PC-3 (cell line): ENCODE measurements at regions not wholly inside any gene's neighbourhood (a gene's known extent, or its start where the extent isn't known, plus 50 kb on each side); places are given as distances from the start of the nearest gene placed in this dataset.

ENCODE experiments used
- ATAC-seq: fragments of 200-7000 bp; cut with Tn5 transposase; 2 replicates; pipeline ENCODE4 v1.9.1; 2020; ENCODE audit warnings: mild to moderate bottlenecking, moderate library complexity
- BruUV-seq: library from RNA; stranded (reverse); fragments of 400-500 nt; replicated peaks from 2 replicates; lab custom pipeline; 2021; lab: Mats Ljungman, UMichigan
- CTCF ChIA-PET: fragments of 300-600 bp; sonication (Branson Sonifier 250); formaldehyde crosslinking; loops from one replicate; lab custom pipeline; 2022; ENCODE audit warnings: antibody characterized with exemption; lab: Charles Lee
- POLR2A ChIA-PET: fragments of 300-600 bp; sonication (Branson Sonifier 250); formaldehyde crosslinking; loops from one replicate; lab custom pipeline; 2022; ENCODE audit warnings: antibody characterized with exemption; ENCODE audit not compliant: unreplicated experiment; lab: Charles Lee
- DNase-seq: peaks from one replicate; pipeline ENCODE4 v3.0.0-alpha.2; 2015
- H2AFZ ChIP-seq: fragments of 300-600 bp; sonication (generic); 2 replicates; pipeline ENCODE4 v1.6.0; 2016; ENCODE audit warnings: antibody characterized with exemption, low read length
- H3F3A ChIP-seq: fragments of 300-600 bp; sonication (generic); one replicate; pipeline ENCODE4 v1.6.0; 2017; ENCODE audit warnings: antibody characterized with exemption, low read length, control low read depth, mild to moderate bottlenecking; ENCODE audit not compliant: unreplicated experiment
- H3K27ac ChIP-seq: fragments of 300-600 bp; sonication (generic); 2 replicates; pipeline ENCODE4 v1.5.1; 2016; ENCODE audit warnings: mild to moderate bottlenecking, low read length
- H3K27me3 ChIP-seq: fragments of 300-600 bp; sonication (generic); 2 replicates; pipeline ENCODE4 v1.6.1; 2016; ENCODE audit warnings: low read length, mixed read lengths
- H3K36me3 ChIP-seq: fragments of 300-600 bp; sonication (generic); 2 replicates; pipeline ENCODE4 v1.6.1; 2016; ENCODE audit warnings: low read depth, mixed run types, low read length, mixed read lengths
- H3K4me1 ChIP-seq: fragments of 300-600 bp; sonication (generic); 2 replicates; pipeline ENCODE4 v1.5.1; 2016; ENCODE audit warnings: low read length; ENCODE audit not compliant: insufficient read depth
- H3K4me2 ChIP-seq: fragments of 300-600 bp; sonication (generic); 2 replicates; pipeline ENCODE4 v1.6.0; 2016; ENCODE audit warnings: low read length
- H3K4me3 ChIP-seq: fragments of 300-600 bp; sonication (generic); 2 replicates; pipeline ENCODE4 v1.5.1; 2016; ENCODE audit warnings: mild to moderate bottlenecking, low read length, mixed read lengths
- H3K79me2 ChIP-seq: fragments of 300-600 bp; sonication (generic); 2 replicates; pipeline ENCODE4 v1.6.1; 2017; ENCODE audit warnings: low read length, mixed read lengths
- H3K9ac ChIP-seq: fragments of 300-600 bp; sonication (generic); 2 replicates; pipeline ENCODE4 v1.6.0; 2016; ENCODE audit warnings: mild to moderate bottlenecking, low read length
- H3K9me2 ChIP-seq: fragments of 300-600 bp; sonication (generic); replicated peaks from 2 replicates; pipeline ENCODE4 v1.6.1; 2016; ENCODE audit warnings: mixed run types, low read length, mixed read lengths
- H3K9me3 ChIP-seq: fragments of 300-600 bp; sonication (generic); 2 replicates; pipeline ENCODE4 v1.6.1; 2016; ENCODE audit warnings: low read length, mixed read lengths
- H4K20me1 ChIP-seq: fragments of 300-600 bp; sonication (generic); 2 replicates; pipeline ENCODE4 v1.6.1; 2016; ENCODE audit warnings: low read length, mixed read lengths
- EZH2 ChIP-seq: fragments of 300-600 bp; sonication (generic); IDR thresholded peaks from one replicate; pipeline ENCODE4 v1.6.1; 2017; ENCODE audit warnings: antibody characterized with exemption, mild to moderate bottlenecking, low read length; ENCODE audit not compliant: unreplicated experiment
- EZH2phosphoT487 ChIP-seq: fragments of 300-600 bp; sonication (generic); IDR thresholded peaks from 2 replicates; pipeline ENCODE4 v1.6.1; 2018; ENCODE audit warnings: mild to moderate bottlenecking, antibody characterized with exemption, low read length, borderline replicate concordance
- intact Hi-C: fragments of 100-400 bp; cut with micrococcal nuclease; formaldehyde crosslinking; loops from 2 replicates; pipeline ENCODE4 v1.9.0; 2023
- TF ChIP-seq, protein P1 (sequence below): fragments of 300-600 bp; sonication (generic); conservative IDR thresholded peaks from 2 replicates; pipeline ENCODE4 v1.5.1; 2017; ENCODE audit warnings: antibody characterized with exemption, low read depth, mild to moderate bottlenecking, low read length

GRCh38 chr6:165090242-165090641, 219.2 kb downstream of the C6orf118 start:
- DNase-seq (no peak), ATAC-seq (no peak)
- H2AFZ ChIP-seq: no peak overlapping the region
- no peaks in the 10 kb centered on the region for H3K27me3 ChIP-seq
- no TSS peak for BruUV-seq
- H3K79me2 ChIP-seq: no peaks in the 10 kb centered on the region
- H4K20me1 ChIP-seq: no peaks in the 10 kb centered on the region
- no peak overlapping the region for H3K4me3 ChIP-seq
- H3K4me2 ChIP-seq: no peak overlapping the region
- no peaks in the 10 kb centered on the region for H3K36me3 ChIP-seq
- no peak overlapping the region for H3K9ac ChIP-seq
- no peak overlapping the region for H3K27ac ChIP-seq
- CTCF ChIA-PET: no interaction called here
- no peaks in the 10 kb centered on the region for H3F3A ChIP-seq
- no peaks in the 10 kb centered on the region for H3K9me2 ChIP-seq
- H3K9me3 ChIP-seq: no peaks in the 10 kb centered on the region
- POLR2A ChIA-PET: no interaction called here
- intact Hi-C loops: loop anchor here (2.0 kb wide), 1 partner anchor 29 kb away; no protein-coding TSS in a partner anchor
- peaks cover 13% of the 10 kb centered on the region; the same call in 1 of the 2 replicates for H3K4me1 ChIP-seq
- TF ChIP-seq, protein P1, sequence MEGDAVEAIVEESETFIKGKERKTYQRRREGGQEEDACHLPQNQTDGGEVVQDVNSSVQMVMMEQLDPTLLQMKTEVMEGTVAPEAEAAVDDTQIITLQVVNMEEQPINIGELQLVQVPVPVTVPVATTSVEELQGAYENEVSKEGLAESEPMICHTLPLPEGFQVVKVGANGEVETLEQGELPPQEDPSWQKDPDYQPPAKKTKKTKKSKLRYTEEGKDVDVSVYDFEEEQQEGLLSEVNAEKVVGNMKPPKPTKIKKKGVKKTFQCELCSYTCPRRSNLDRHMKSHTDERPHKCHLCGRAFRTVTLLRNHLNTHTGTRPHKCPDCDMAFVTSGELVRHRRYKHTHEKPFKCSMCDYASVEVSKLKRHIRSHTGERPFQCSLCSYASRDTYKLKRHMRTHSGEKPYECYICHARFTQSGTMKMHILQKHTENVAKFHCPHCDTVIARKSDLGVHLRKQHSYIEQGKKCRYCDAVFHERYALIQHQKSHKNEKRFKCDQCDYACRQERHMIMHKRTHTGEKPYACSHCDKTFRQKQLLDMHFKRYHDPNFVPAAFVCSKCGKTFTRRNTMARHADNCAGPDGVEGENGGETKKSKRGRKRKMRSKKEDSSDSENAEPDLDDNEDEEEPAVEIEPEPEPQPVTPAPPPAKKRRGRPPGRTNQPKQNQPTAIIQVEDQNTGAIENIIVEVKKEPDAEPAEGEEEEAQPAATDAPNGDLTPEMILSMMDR: no peak
- TF ChIP-seq EZH2: no peak
- no peak for TF ChIP-seq EZH2phosphoT487

GRCh38 chr6:165086814-165087213, 222.6 kb downstream of the C6orf118 start:
- no peaks in the 10 kb centered on the region for H3K9me2 ChIP-seq
- H2AFZ ChIP-seq: no peak overlapping the region
- no peaks in the 10 kb centered on the region for H3F3A ChIP-seq
- H3K9ac ChIP-seq: no peak overlapping the region
- TF ChIP-seq EZH2phosphoT487 (no peak), EZH2 (no peak)
- TF ChIP-seq, protein P1: no peak
- ATAC-seq (no peak), DNase-seq (no peak)
- intact Hi-C loops: no loop called here
- H4K20me1 ChIP-seq: no peaks in the 10 kb centered on the region
- no peaks in the 10 kb centered on the region for H3K79me2 ChIP-seq
- peaks cover 9% of the 10 kb centered on the region; the same call in 1 of the 2 replicates for H3K4me1 ChIP-seq
- no peaks in the 10 kb centered on the region for H3K9me3 ChIP-seq
- no peak overlapping the region for H3K4me3 ChIP-seq
- no TSS peak for BruUV-seq
- H3K36me3 ChIP-seq: no peaks in the 10 kb centered on the region
- H3K27me3 ChIP-seq: no peaks in the 10 kb centered on the region
- H3K4me2 ChIP-seq: no peak overlapping the region
- H3K27ac ChIP-seq: no peak overlapping the region
- ChIA-PET POLR2A (no interaction called here), CTCF (no interaction called here)

- H3K9me3 ChIP-seq: no peaks in the 10 kb centered on the region
- TF ChIP-seq, protein P1: no peak
- no peak for TF ChIP-seq EZH2
- TF ChIP-seq EZH2phosphoT487: no peak
- no peaks in the 10 kb centered on the region for H3K4me1 ChIP-seq
- no peak for ATAC-seq
- POLR2A ChIA-PET: no interaction called here
- H3F3A ChIP-seq: no peaks in the 10 kb centered on the region
- H3K4me2 ChIP-seq: no peak overlapping the region
- H3K4me3 ChIP-seq: no peak overlapping the region
- no peak for DNase-seq
- no peak overlapping the region for H3K27ac ChIP-seq
- H3K36me3 ChIP-seq: no peaks in the 10 kb centered on the region
- H4K20me1 ChIP-seq: no peaks in the 10 kb centered on the region
- no peak overlapping the region for H3K9ac ChIP-seq
- H2AFZ ChIP-seq: no peak overlapping the region
- intact Hi-C loops: no loop called here
- no peaks in the 10 kb centered on the region for H3K27me3 ChIP-seq
- CTCF ChIA-PET: no interaction called here
- no TSS peak for BruUV-seq
- H3K9me2 ChIP-seq: no peaks in the 10 kb centered on the region
- no peaks in the 10 kb centered on the region for H3K79me2 ChIP-seq
These were observed 226.8 kb downstream of the C6orf118 start for GRCh38 chr6:165082636-165083035.
